Adrenal gland (tissue), 5 donors: ENCODE measurements at regions not wholly inside any gene's neighbourhood (a gene's known extent, or its start where the extent isn't known, plus 50 kb on each side); places are given as distances from the start of the nearest gene placed in this dataset.

Source experiments
- POLR2A ChIP-seq, 2 donors: fragments of 450-650 bp; IDR thresholded peaks; one replicate each; pipeline ENCODE4 v1.6.1; 2017; ENCODE audit warnings: antibody characterized with exemption in 2 of 2, mild to moderate bottlenecking in 2 of 2, moderate library complexity in 1 of 2
- TF ChIP-seq, protein P1 (sequence below), 6 experiments: fragments of 450-650 bp in 4 of 6; fragments of 200-600 bp in 2 of 6; sonication (generic) in 1 of 6; IDR thresholded peaks; 1 replicate in 5 of 6; 2 replicates in 1 of 6; pipeline versions ENCODE4 v1.5.1 to v1.8.0; 2016 to 2021; ENCODE audit warnings: antibody characterized with exemption in 6 of 6, mild to moderate bottlenecking in 2 of 6, moderate library complexity in 1 of 6
- donor health status: DM: no; HTN: no; CAD: no.

GRCh38 chr2:128774320-128775216 is 455.9 kb upstream of the HS6ST1 start:
- TF ChIP-seq, protein P1, sequence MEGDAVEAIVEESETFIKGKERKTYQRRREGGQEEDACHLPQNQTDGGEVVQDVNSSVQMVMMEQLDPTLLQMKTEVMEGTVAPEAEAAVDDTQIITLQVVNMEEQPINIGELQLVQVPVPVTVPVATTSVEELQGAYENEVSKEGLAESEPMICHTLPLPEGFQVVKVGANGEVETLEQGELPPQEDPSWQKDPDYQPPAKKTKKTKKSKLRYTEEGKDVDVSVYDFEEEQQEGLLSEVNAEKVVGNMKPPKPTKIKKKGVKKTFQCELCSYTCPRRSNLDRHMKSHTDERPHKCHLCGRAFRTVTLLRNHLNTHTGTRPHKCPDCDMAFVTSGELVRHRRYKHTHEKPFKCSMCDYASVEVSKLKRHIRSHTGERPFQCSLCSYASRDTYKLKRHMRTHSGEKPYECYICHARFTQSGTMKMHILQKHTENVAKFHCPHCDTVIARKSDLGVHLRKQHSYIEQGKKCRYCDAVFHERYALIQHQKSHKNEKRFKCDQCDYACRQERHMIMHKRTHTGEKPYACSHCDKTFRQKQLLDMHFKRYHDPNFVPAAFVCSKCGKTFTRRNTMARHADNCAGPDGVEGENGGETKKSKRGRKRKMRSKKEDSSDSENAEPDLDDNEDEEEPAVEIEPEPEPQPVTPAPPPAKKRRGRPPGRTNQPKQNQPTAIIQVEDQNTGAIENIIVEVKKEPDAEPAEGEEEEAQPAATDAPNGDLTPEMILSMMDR (IDR thresholded peaks at IDR 0.05): no peak
- no peak for TF ChIP-seq POLR2A (IDR thresholded peaks at IDR 0.05)
